Thyroid gland (tissue), 4 donors: ENCODE measurements at regions not wholly inside any gene's neighbourhood (a gene's known extent, or its start where the extent isn't known, plus 50 kb on each side); places are given as distances from the start of the nearest gene placed in this dataset.

Source experiments
- POLR2A ChIP-seq, 2 donors: fragments of 450-650 bp; IDR thresholded peaks; one replicate each; pipeline ENCODE4 v1.6.1; 2017; ENCODE audit warnings: antibody characterized with exemption in 2 of 2, mild to moderate bottlenecking in 2 of 2, moderate library complexity in 1 of 2
- TF ChIP-seq, protein P1 (sequence below), 6 experiments: fragments of 200-600 bp in 3 of 6; fragments of 450-650 bp in 3 of 6; sonication (generic) in 3 of 6; IDR thresholded peaks; one replicate each; pipeline ENCODE4 v1.5.1; 2016 to 2019; ENCODE audit warnings: antibody characterized with exemption in 6 of 6, mild to moderate bottlenecking in 2 of 6, inconsistent platforms in 1 of 6, moderate library complexity in 1 of 6

DNA sequence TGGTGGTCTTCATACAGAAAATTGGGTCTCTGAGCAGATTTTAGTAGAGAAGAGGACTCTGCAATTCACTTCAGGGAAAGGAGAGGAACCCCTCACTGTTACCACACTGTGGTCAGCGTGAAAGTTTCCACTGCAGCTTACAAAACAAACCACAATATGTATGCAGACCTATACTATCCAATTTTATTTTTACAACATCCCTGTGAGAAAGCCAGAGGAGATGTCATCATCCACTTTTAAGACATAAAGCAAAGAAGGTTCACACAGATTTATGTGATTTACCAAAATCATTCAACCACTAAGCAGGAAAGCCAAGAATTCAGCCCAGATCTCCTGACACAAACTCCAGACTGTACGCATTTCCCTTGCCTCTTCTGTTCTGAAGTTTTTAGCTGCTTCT is 442.4 kb downstream of the FRK start:
- TF ChIP-seq, protein P1, sequence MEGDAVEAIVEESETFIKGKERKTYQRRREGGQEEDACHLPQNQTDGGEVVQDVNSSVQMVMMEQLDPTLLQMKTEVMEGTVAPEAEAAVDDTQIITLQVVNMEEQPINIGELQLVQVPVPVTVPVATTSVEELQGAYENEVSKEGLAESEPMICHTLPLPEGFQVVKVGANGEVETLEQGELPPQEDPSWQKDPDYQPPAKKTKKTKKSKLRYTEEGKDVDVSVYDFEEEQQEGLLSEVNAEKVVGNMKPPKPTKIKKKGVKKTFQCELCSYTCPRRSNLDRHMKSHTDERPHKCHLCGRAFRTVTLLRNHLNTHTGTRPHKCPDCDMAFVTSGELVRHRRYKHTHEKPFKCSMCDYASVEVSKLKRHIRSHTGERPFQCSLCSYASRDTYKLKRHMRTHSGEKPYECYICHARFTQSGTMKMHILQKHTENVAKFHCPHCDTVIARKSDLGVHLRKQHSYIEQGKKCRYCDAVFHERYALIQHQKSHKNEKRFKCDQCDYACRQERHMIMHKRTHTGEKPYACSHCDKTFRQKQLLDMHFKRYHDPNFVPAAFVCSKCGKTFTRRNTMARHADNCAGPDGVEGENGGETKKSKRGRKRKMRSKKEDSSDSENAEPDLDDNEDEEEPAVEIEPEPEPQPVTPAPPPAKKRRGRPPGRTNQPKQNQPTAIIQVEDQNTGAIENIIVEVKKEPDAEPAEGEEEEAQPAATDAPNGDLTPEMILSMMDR (IDR thresholded peaks at IDR 0.05), result no peak
- TF ChIP-seq POLR2A (IDR thresholded peaks at IDR 0.05), result no peak
